K562 (cell line): ENCODE measurements at regions not wholly inside any gene's neighbourhood (a gene's known extent, or its start where the extent isn't known, plus 50 kb on each side); places are given as distances from the start of the nearest gene placed in this dataset.

ENCODE experiments used
- ATAC-seq: fragments of 200-7000 bp; cut with Tn5 transposase; 3 replicates; pipeline ENCODE4 v1.9.1; 2020; ENCODE audit warnings: moderate library complexity
- BruUV-seq: library from RNA; stranded (reverse); fragments of 400-500 nt; replicated peaks from 2 replicates; lab custom pipeline; 2021; lab: Mats Ljungman, UMichigan
- CTCF ChIA-PET: fragments of 300-600 bp; formaldehyde crosslinking; extraction: SDS; loops from one replicate; lab custom pipeline; 2021; ENCODE audit warnings: low intra/inter-chr PET ratio; lab: Yijun Ruan, JAX
- POLR2A ChIA-PET: fragments of 300-600, 350-650 bp; sonication (Branson Sonifier 250); formaldehyde crosslinking; extraction: SDS; loops from one replicate; lab custom pipeline; 2021; ENCODE audit warnings: antibody characterized with exemption, inconsistent platforms; lab: Yijun Ruan, JAX
- DNase-seq, 4 experiments: peaks; one replicate each; pipeline versions ENCODE4 v3.0.0 to v3.0.0-alpha.2; 2011 to 2018; ENCODE audit warnings: low spot score in 3 of 4, mixed read lengths in 3 of 4; ENCODE audit errors: extremely low read depth in 1 of 4
- FAIRE-seq: peaks from 2 replicates; lab custom pipeline; 2011; peaks lifted over from hg19 to GRCh38; lab: Jason Lieb, UNC
- H2AFZ ChIP-seq: 2 replicates; pipeline ENCODE4 v1.6.0; 2011; ENCODE audit warnings: low read depth, low read length, control low read depth, inconsistent platforms
- H3K27ac ChIP-seq: fragments of 200-600 bp; 3 replicates; pipeline ENCODE4 v1.8.0; 2011; ENCODE audit warnings: low read depth, mild to moderate bottlenecking, control low read depth, inconsistent platforms, low read length, moderate library complexity, mixed read lengths; ENCODE audit errors: extremely low read depth
- H3K27me3 ChIP-seq, 2 experiments: fragments of 300-600 bp in 1 of 2; 2 replicates in 1 of 2; 3 replicates in 1 of 2; pipeline versions ENCODE4 v1.6.0 to v1.8.0; 2011; ENCODE audit warnings: inconsistent platforms in 2 of 2, low read length in 2 of 2, mild to moderate bottlenecking in 1 of 2, mixed read lengths in 1 of 2, moderate library complexity in 1 of 2; ENCODE audit not compliant: control insufficient read depth in 2 of 2, insufficient read depth in 2 of 2
- H3K36me3 ChIP-seq: fragments of 300-600 bp; 3 replicates; pipeline ENCODE4 v1.8.0; 2011; ENCODE audit warnings: mild to moderate bottlenecking, low read length, inconsistent platforms; ENCODE audit not compliant: control insufficient read depth, insufficient read depth
- H3K4me1 ChIP-seq, 2 experiments: fragments of 200-600 bp in 1 of 2; replicated peaks in 1 of 2; 2 replicates in 1 of 2; 3 replicates in 1 of 2; pipeline versions ENCODE4 v1.5.1 to v1.8.0; 2011; ENCODE audit warnings: inconsistent platforms in 2 of 2, low read length in 2 of 2, mild to moderate bottlenecking in 1 of 2, mixed read lengths in 1 of 2, moderate library complexity in 1 of 2; ENCODE audit not compliant: control insufficient read depth in 2 of 2, insufficient read depth in 2 of 2
- H3K4me2 ChIP-seq: 2 replicates; pipeline ENCODE4 v1.6.1; 2011; ENCODE audit warnings: low read length, control low read depth, inconsistent platforms, mixed read lengths; ENCODE audit not compliant: insufficient read depth
- H3K4me3 ChIP-seq: fragments of 200-600 bp; sonication (generic), shearing (Covaris generic); 2 replicates; pipeline ENCODE4 v1.5.1; 2016; ENCODE audit warnings: control low read depth, inconsistent platforms
- H3K79me2 ChIP-seq: fragments of 200-600 bp; 3 replicates; pipeline ENCODE4 v1.8.0; 2011; ENCODE audit warnings: low read length, inconsistent platforms; ENCODE audit not compliant: control insufficient read depth, insufficient read depth
- H3K9ac ChIP-seq, 2 experiments: 2 replicates each; pipeline versions ENCODE4 v1.6.0 to v1.6.1; 2011; ENCODE audit warnings: low read depth in 2 of 2, low read length in 2 of 2, control low read depth in 1 of 2, inconsistent platforms in 1 of 2, mild to moderate bottlenecking in 1 of 2, mixed read lengths in 1 of 2; ENCODE audit not compliant: insufficient read depth in 1 of 2
- H3K9me1 ChIP-seq: one replicate; pipeline ENCODE4 v1.6.0; 2011; ENCODE audit warnings: inconsistent platforms, mild to moderate bottlenecking, low read length, moderate library complexity; ENCODE audit not compliant: control insufficient read depth, insufficient read depth
- H3K9me3 ChIP-seq: replicated peaks from 2 replicates; pipeline ENCODE4 v1.5.1; 2011; ENCODE audit warnings: low read depth, low read length, inconsistent platforms; ENCODE audit not compliant: control insufficient read depth, insufficient read depth
- H4K20me1 ChIP-seq: replicated peaks from 2 replicates; pipeline ENCODE4 v1.6.1; 2011; ENCODE audit warnings: low read length, inconsistent platforms, mixed read lengths; ENCODE audit not compliant: control insufficient read depth, insufficient read depth
- CHAMP1 ChIP-seq: fragments of 450-650 bp; IDR thresholded peaks from 2 replicates; pipeline ENCODE4 v1.6.1; 2016; ENCODE audit warnings: mild to moderate bottlenecking
- TFE3 ChIP-seq: fragments of 450-650 bp; formaldehyde crosslinking; IDR thresholded peaks from 2 replicates; pipeline ENCODE4 v1.4.0; 2020; ENCODE audit warnings: mild to moderate bottlenecking, mixed read lengths
- WGBS: fragments of 100-300 bp; shearing (Covaris generic); methylation state at CpG from one replicate; pipeline ENCODE4 v1.1.6; 2016; ENCODE audit warnings: low coverage, mixed read lengths; ENCODE audit not compliant: insufficient coverage; ENCODE audit errors: missing lambda C conversion rate; 5-methylcytosine and 5-hydroxymethylcytosine counted together
- in situ Hi-C: fragments of 300-500 bp; cut with MboI; formaldehyde crosslinking; loops from 4 replicates; pipeline ENCODE4 v1.15.0; 2018; ENCODE audit warnings: inconsistent platforms, mixed read lengths
- intact Hi-C: fragments of 100-400 bp; cut with micrococcal nuclease; formaldehyde crosslinking; loops from 2 replicates; pipeline ENCODE4 v1.14.2; 2022

DNA sequence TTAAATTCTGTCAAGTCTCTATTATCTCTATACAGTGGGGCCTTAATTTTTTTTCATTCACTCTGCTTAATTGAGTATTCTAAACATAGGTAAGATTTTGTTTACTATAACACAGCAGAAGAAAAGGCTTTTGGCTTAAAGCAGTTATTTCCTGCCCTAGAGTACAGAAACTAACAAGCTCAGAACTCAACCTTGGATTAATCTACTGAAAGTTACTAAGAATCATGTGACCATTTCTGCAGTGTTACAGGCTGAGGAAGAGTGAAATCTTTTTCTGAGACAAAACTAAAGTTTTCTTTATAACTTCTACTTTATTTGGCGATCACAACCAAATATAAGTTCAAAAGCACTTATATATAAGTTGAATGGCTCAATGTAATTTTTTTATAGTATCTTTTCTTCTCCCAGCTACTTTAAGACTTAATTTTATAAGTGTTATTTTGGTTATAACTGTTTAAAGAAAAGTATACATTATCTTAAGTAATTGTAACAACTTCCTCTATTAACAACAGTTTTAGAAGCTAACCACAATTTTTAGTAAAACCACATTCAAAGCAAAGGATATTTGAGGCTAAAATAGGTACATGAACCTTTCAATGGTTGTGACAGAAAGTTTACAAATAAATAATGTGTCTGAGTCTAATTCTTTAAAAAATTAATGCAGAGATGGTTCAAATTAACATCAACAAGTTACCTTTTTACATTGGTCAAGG is 240.6 kb upstream of the NAALADL2 start:
- intact Hi-C loops (no loop called here), in situ Hi-C loops (no loop called here)
- Histone ChIP-seq H3K9me3 (no peaks in the 10 kb centered on the region), H3K4me2 (no peak overlapping the region), H3K9ac (no peak overlapping the region), H3K4me1 (no peaks in the 10 kb centered on the region), H3K4me3 (no peak overlapping the region), H4K20me1 (no peaks in the 10 kb centered on the region), H2AFZ (no peak overlapping the region), H3K27me3 (no peaks in the 10 kb centered on the region), H3K27ac (no peak overlapping the region), H3K9me1 (no peaks in the 10 kb centered on the region), H3K36me3 (no peaks in the 10 kb centered on the region), H3K79me2 (no peaks in the 10 kb centered on the region)
- ATAC-seq (no peak), FAIRE-seq (no peak), DNase-seq (no peak)
- ChIA-PET CTCF (no interaction called here), POLR2A (no interaction called here)
- 0% methylated on average over 1 of the region's 1 CpG for WGBS
- 0 out of 2 replicates have a peak, but pooled peaks have one; percentile 13 for TF ChIP-seq TFE3 (CRISPR knock-in tag)
- TF ChIP-seq CHAMP1 = no peak
- BruUV-seq = no TSS peak
